ENCODE measurements at regions not wholly inside any gene's neighbourhood (a gene's known extent, or its start where the extent isn't known, plus 50 kb on each side); places are given as distances from the start of the nearest gene placed in this dataset.

DNA sequence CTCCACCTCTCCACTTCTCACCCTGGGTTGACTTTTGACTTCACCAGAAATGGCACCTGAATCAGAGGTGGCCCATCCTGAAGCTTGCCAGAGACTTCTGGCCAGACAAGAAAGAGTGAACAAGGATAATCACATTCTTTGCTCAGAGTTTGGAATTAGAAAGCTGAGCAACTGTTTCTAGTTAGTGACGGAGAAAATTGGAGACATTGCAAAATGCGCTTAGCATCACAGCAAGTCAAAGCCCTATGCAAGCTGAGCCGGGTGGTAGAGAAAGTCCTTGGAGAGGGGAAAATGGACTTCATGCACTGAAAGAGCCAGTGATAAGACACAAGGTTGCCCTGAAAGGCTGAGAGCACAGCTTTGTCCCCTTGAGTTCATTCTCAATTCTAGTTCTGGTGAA is 161.8 kb downstream of the PAH start:
- intact Hi-C loops (cut with micrococcal nuclease): no loop called here
- Histone ChIP-seq H3K27ac (ENCODE audit: insufficient read depth, low read depth, low read length) (no peak overlapping the region), H3K4me1 (ENCODE audit: control insufficient read depth, extremely low read depth, insufficient read depth, low read length) (no peaks in the 10 kb centered on the region), H3K9me1 (replicated peaks; ENCODE audit: control insufficient read depth, extremely low read depth, insufficient read depth, low read length) (no peaks in the 10 kb centered on the region), H3K36me3 (ENCODE audit: control insufficient read depth in 2 of 2, extremely low read depth in 1 of 2, insufficient read depth in 2 of 2, low read length in 2 of 2) (no peaks in the 10 kb centered on the region), H3K4me3 (replicated peaks in 1 of 3; ENCODE audit: insufficient read depth in 1 of 3, low read depth in 1 of 3, low read length in 3 of 3) (no peak overlapping the region), H3K4me2 (ENCODE audit: insufficient read depth, low read length) (no peak overlapping the region), H2AFZ (ENCODE audit: low read depth, low read length) (no peak overlapping the region), H3K9ac (replicated peaks; ENCODE audit: extremely low read depth, insufficient read depth, low read length) (no peak overlapping the region), H3K9me3 (replicated peaks; ENCODE audit: control insufficient read depth, insufficient read depth, low read length) (no peaks in the 10 kb centered on the region), H3K79me2 (ENCODE audit: control insufficient read depth, insufficient read depth, low read length) (no peaks in the 10 kb centered on the region), H3K27me3 (ENCODE audit: control insufficient read depth in 2 of 2, insufficient read depth in 2 of 2, low read length in 2 of 2) (no peaks in the 10 kb centered on the region), H4K20me1 (replicated peaks; ENCODE audit: control insufficient read depth, extremely low read depth, insufficient read depth, low read length) (no peaks in the 10 kb centered on the region)
- BruUV-seq (replicated peaks): no TSS peak
- ChIA-PET CTCF (no interaction called here), POLR2A (no interaction called here)
- TF ChIP-seq EZH2 (IDR thresholded peaks at IDR 0.05; ENCODE audit: borderline replicate concordance, low read depth, low read length, severe bottlenecking) (no peak), MYC (IDR thresholded peaks at IDR 0.05; ENCODE audit: low read depth, low read length) (no peak), JUN (IDR thresholded peaks at IDR 0.05; ENCODE audit: borderline replicate concordance, insufficient read depth, insufficient read length, low read depth) (no peak), POLR2AphosphoS5 (IDR thresholded peaks at IDR 0.05; ENCODE audit: insufficient read depth, low read depth, low read length) (no peak), FOS (IDR thresholded peaks at IDR 0.05; ENCODE audit: borderline replicate concordance, insufficient read depth, low read length) (no peak), GATA2 (IDR thresholded peaks at IDR 0.05; ENCODE audit: insufficient read depth, insufficient read length, low read depth, low read length) (no peak), CTCF (IDR thresholded peaks at IDR 0.05; ENCODE audit: extremely low read depth in 1 of 2, insufficient read depth in 1 of 2, low read depth in 1 of 2, low read length in 2 of 2) (no peak), POLR2A (IDR thresholded peaks at IDR 0.05; ENCODE audit: low read depth, low read length) (no peak)
- TF ChIP-seq, protein P1, sequence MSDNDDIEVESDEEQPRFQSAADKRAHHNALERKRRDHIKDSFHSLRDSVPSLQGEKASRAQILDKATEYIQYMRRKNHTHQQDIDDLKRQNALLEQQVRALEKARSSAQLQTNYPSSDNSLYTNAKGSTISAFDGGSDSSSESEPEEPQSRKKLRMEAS (IDR thresholded peaks at IDR 0.05; ENCODE audit: insufficient read depth, insufficient read length): no peak
- dilution Hi-C loops (cut with MboI; ENCODE audit: extremely low pct_ligation_motif_present, low sequenced_read_pairs): no loop called here
- DNase-seq (ENCODE audit: low read depth, low spot score): no peak
- no peak for FAIRE-seq

Measured in endothelial cell of umbilical vein (primary cell).